CD4-positive, CD25-positive, alpha-beta regulatory T cell (primary cell): ENCODE measurements at regions not wholly inside any gene's neighbourhood (a gene's known extent, or its start where the extent isn't known, plus 50 kb on each side); places are given as distances from the start of the nearest gene placed in this dataset.
A peak's percentile ranks its signal among the peaks of the same experiment; 100 is the strongest.

ENCODE experiments used
- ATAC-seq, 2 donors: fragments of 150-1000 bp; cut with Tn5 transposase; one replicate each; pipeline ENCODE4 v1.10.0; 2021; ENCODE audit warnings: low read depth in 2 of 2, moderate number of reproducible peaks in 2 of 2, moderate library complexity in 1 of 2
- DNase-seq, 3 donors: peaks; one replicate each; pipeline versions ENCODE4 v3.0.0 to v3.0.0-alpha.2; 2012 to 2022; ENCODE audit warnings: mixed read lengths in 1 of 3
- H3K27ac ChIP-seq: one replicate; pipeline ENCODE4 v1.7.0; 2013; ENCODE audit warnings: mild to moderate bottlenecking, low read length; ENCODE audit not compliant: insufficient read depth, poor library complexity, severe bottlenecking
- H3K27me3 ChIP-seq: one replicate; pipeline ENCODE4 v1.7.0; 2013; ENCODE audit warnings: low read length; ENCODE audit not compliant: control insufficient read depth, insufficient read depth
- H3K36me3 ChIP-seq: one replicate; pipeline ENCODE4 v1.7.0; 2013; ENCODE audit warnings: mild to moderate bottlenecking, low read length, moderate library complexity; ENCODE audit not compliant: control insufficient read depth, insufficient read depth
- H3K4me1 ChIP-seq: 2 replicates; pipeline ENCODE4 v1.7.0; 2013; ENCODE audit warnings: mild to moderate bottlenecking, low read length; ENCODE audit not compliant: insufficient read depth, control insufficient read depth, poor library complexity, severe bottlenecking
- H3K4me3 ChIP-seq: one replicate; pipeline ENCODE4 v1.7.0; 2013; ENCODE audit warnings: low read depth, mild to moderate bottlenecking, low read length, moderate library complexity
- H3K9me3 ChIP-seq, 2 experiments: 1 replicate in 1 of 2; 2 replicates in 1 of 2; pipeline ENCODE4 v1.7.0; 2013; ENCODE audit warnings: low read length in 2 of 2, mild to moderate bottlenecking in 1 of 2, moderate library complexity in 1 of 2; ENCODE audit not compliant: control insufficient read depth in 2 of 2
- H3K27ac Mint-ChIP-seq, 3 donors: one replicate each; pipeline ENCODE4 v1.8.0; 2020 to 2022; ENCODE audit warnings: mild to moderate bottlenecking in 3 of 3, mixed read lengths in 3 of 3, moderate library complexity in 2 of 3
- H3K27me3 Mint-ChIP-seq: one replicate; pipeline ENCODE4 v1.8.0; 2022; ENCODE audit warnings: mild to moderate bottlenecking, mixed read lengths
- H3K36me3 Mint-ChIP-seq: one replicate; pipeline ENCODE4 v1.8.0; 2020; ENCODE audit warnings: mixed read lengths
- H3K4me1 Mint-ChIP-seq, 4 donors: one replicate each; pipeline ENCODE4 v1.8.0; 2020 to 2022; ENCODE audit warnings: mixed read lengths in 4 of 4, mild to moderate bottlenecking in 1 of 4
- H3K4me3 Mint-ChIP-seq, 4 donors: one replicate each; pipeline ENCODE4 v1.8.0; 2020 to 2022; ENCODE audit warnings: mild to moderate bottlenecking in 4 of 4, mixed read lengths in 4 of 4, moderate library complexity in 3 of 4
- H3K9me3 Mint-ChIP-seq, 7 donors: one replicate each; pipeline ENCODE4 v1.8.0; 2020 to 2022; ENCODE audit warnings: mixed read lengths in 7 of 7, mild to moderate bottlenecking in 3 of 7, moderate library complexity in 2 of 7

- Histone ChIP-seq H3K4me3 (no peak overlapping the region), H3K9me3 (no peaks in the 10 kb centered on the region), H3K4me1 (no peaks in the 10 kb centered on the region), H3K36me3 (no peaks in the 10 kb centered on the region), H3K27ac (no peak overlapping the region), H3K27me3 (peaks cover 1% of the 10 kb centered on the region)
- Mint-ChIP-seq H3K4me3 (no peak overlapping the region), H3K27me3 (peaks cover 9% of the 10 kb centered on the region), H3K9me3 (peaks cover 0 to 2% (median 0%) of the 10 kb centered on the region in 7 donors), H3K36me3 (no peaks in the 10 kb centered on the region), H3K27ac (peak overlapping the region in 1 of 3 donors; percentile 58), H3K4me1 (no peaks in the 10 kb centered on the region)
- ATAC-seq = no peak
- DNase-seq = no peak
Measured at GRCh38 chr1:62384276-62385005, 52.4 kb upstream of the USP1 start.

DNA sequence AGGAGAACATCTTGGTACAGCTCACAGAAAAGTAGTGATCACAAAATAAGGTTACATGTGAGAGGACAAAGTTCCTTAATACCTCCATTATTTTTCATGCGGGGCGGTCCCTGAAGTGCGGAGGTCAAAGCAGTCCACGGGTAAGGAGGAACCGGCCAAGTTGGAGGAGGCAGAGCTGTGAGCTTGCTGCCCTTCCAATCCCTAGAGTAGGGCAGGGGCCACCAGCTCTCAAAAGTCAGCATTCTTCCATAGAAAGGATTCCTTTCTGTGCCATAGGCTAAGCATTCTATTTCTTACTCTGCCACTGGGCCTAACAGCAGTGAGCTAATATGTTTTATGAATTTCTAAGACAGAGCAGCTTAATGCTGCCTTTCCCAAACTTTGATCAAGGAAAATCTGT is 50.9 kb upstream of the USP1 start:
- H3K4me3 ChIP-seq = no peak overlapping the region
- no peaks in the 10 kb centered on the region for H3K36me3 ChIP-seq
- no peak overlapping the region for H3K27ac Mint-ChIP-seq
- H3K4me1 ChIP-seq = no peaks in the 10 kb centered on the region
- ATAC-seq (no peak), DNase-seq (no peak)
- H3K36me3 Mint-ChIP-seq = no peaks in the 10 kb centered on the region
- H3K27ac ChIP-seq = no peak overlapping the region
- no peaks in the 10 kb centered on the region for H3K9me3 ChIP-seq
- H3K4me1 Mint-ChIP-seq = no peaks in the 10 kb centered on the region
- peaks cover 1% of the 10 kb centered on the region for H3K27me3 ChIP-seq
- peaks cover 9% of the 10 kb centered on the region for H3K27me3 Mint-ChIP-seq
- peaks cover 0 to 2% (median 0%) of the 10 kb centered on the region in 7 donors for H3K9me3 Mint-ChIP-seq
- H3K4me3 Mint-ChIP-seq = no peak overlapping the region

DNA sequence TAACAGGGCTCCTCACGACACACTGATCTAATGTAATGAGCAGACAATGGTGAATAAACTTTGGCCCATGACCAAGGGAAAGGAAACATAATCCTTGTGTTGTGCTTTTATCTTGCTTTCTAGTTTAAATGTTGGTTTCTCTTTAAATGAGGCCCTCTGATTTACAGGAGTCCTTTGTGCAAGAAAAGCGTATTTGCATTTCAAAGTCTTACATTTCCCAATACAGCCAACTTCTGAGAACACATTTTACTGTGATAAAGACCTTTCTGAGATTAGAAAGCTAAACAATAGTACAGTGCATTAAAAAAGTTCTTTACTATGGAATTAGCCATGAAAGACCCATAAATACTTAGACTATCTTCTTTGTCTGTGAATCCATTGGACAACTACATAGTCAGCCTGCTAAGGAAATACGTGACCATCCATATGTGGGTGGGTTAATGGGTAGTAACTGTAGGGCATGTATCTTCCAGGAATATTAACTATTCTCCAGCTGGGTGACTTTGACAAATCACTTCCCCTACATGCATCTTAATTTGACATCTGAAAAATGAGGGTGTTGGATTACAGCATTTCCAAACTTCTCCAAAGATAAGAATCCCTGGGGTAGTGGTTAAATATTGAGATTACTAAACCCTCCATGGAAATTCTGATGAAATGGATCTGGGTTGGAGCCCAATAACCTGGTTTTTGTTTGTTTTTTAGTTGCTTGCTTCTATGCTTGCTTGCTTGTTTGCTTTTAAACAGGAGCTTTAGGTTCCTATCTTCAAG is 50.3 kb upstream of the USP1 start:
- Histone ChIP-seq H3K4me1 (no peaks in the 10 kb centered on the region), H3K36me3 (no peaks in the 10 kb centered on the region), H3K27me3 (peaks cover 1% of the 10 kb centered on the region), H3K4me3 (no peak overlapping the region), H3K27ac (no peak overlapping the region), H3K9me3 (no peaks in the 10 kb centered on the region)
- Mint-ChIP-seq H3K4me1 (no peaks in the 10 kb centered on the region), H3K4me3 (no peak overlapping the region), H3K9me3 (peaks cover 0 to 1% (median 0%) of the 10 kb centered on the region in 7 donors), H3K27ac (no peak overlapping the region), H3K27me3 (peaks cover 9% of the 10 kb centered on the region), H3K36me3 (no peaks in the 10 kb centered on the region)
- no peak for ATAC-seq
- no peak for DNase-seq
